ENCODE measurements at regions not wholly inside any gene's neighbourhood (a gene's known extent, or its start where the extent isn't known, plus 50 kb on each side); places are given as distances from the start of the nearest gene placed in this dataset.

GRCh38 chr2:19809206-19809605, 92.6 kb downstream of the TTC32 start:
- DNase-seq (ENCODE audit: low read depth), result no peak

- DNase-seq (ENCODE audit: low read depth), result no peak
Measured at GRCh38 chr2:19807866-19808265, 93.9 kb downstream of the TTC32 start.

GRCh38 chr2:19807346-19807745, 94.4 kb downstream of the TTC32 start:
- no peak for DNase-seq (ENCODE audit: low read depth)

- no peak for DNase-seq (ENCODE audit: low read depth)
Measured at GRCh38 chr2:19806591-19806990, 95.2 kb downstream of the TTC32 start.

GRCh38 chr2:19806131-19806530, 95.7 kb downstream of the TTC32 start:
- no peak for DNase-seq (ENCODE audit: low read depth)

GRCh38 chr2:19805266-19805665, 96.5 kb downstream of the TTC32 start:
- DNase-seq (ENCODE audit: low read depth), result no peak

- no peak for DNase-seq (ENCODE audit: low read depth)
Measured at GRCh38 chr2:19804639-19805260, 97.0 kb downstream of the TTC32 start.

GRCh38 chr2:19802086-19802841, 99.5 kb downstream of the TTC32 start:
- DNase-seq (ENCODE audit: low read depth), result no peak

- DNase-seq (ENCODE audit: low read depth), result no peak
Measured at GRCh38 chr2:19801367-19802080, 100.3 kb downstream of the TTC32 start.

- no peak for DNase-seq (ENCODE audit: low read depth)
Measured at GRCh38 chr2:19800796-19801195, 101.0 kb downstream of the TTC32 start.

- no peak for DNase-seq (ENCODE audit: low read depth)
Measured at GRCh38 chr2:19799881-19800780, 101.7 kb downstream of the TTC32 start.

- no peak for DNase-seq (ENCODE audit: low read depth)
Measured at GRCh38 chr2:19797871-19798270, 103.9 kb downstream of the TTC32 start.

- DNase-seq (ENCODE audit: low read depth), result no peak
Measured at GRCh38 chr2:19797243-19797810, 104.5 kb downstream of the TTC32 start.

- DNase-seq (ENCODE audit: low read depth), result no peak
Measured at GRCh38 chr2:19796035-19796695, 105.6 kb downstream of the TTC32 start.

- DNase-seq (ENCODE audit: low read depth), result no peak
Measured at GRCh38 chr2:19793132-19793750, 108.5 kb downstream of the TTC32 start.

GRCh38 chr2:19790291-19790690, 111.5 kb downstream of the TTC32 start:
- DNase-seq (ENCODE audit: low read depth), result no peak

GRCh38 chr2:19787134-19787533, 114.6 kb downstream of the TTC32 start:
- no peak for DNase-seq (ENCODE audit: low read depth)

- no peak for DNase-seq (ENCODE audit: low read depth)
Measured at GRCh38 chr2:19786408-19787058, 115.2 kb downstream of the TTC32 start.

- DNase-seq (ENCODE audit: low read depth), result no peak
Measured at GRCh38 chr2:19785867-19786266, 115.9 kb downstream of the TTC32 start.

GRCh38 chr2:19785447-19785846, 116.3 kb downstream of the TTC32 start:
- no peak for DNase-seq (ENCODE audit: low read depth)
